ENCODE measurements at regions not wholly inside any gene's neighbourhood (a gene's known extent, or its start where the extent isn't known, plus 50 kb on each side); places are given as distances from the start of the nearest gene placed in this dataset.

DNA sequence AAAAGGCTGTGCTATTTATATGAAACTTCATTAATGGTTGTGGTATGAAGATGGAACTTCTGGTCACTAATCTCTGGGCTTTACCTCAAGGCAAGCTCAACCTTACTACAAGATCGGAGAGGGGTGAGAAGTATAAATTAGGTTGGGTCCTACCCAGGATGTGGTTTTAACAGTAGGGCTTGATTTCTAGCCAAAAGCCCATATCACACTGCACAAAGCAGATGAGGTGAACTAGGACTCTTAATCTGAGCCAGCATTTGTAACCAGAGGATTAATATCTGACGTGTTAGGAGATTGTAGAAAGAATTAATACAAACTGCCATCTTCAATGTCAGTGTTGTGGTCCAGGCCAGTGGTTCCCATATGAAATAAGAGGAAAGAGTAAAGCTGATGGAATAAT is 86.4 kb upstream of the RGPD4 start:
- H3K4me3 Mint-ChIP-seq, result no peak overlapping the region
- Histone ChIP-seq H3K4me3 (ENCODE audit: control extremely low read depth in 1 of 5, extremely low read depth in 1 of 5, insufficient read depth in 1 of 5, low read depth in 2 of 5, low read length in 4 of 5) (no peak overlapping the region), H3K27me3 (replicated peaks in 1 of 4; ENCODE audit: control extremely low read depth in 1 of 4, control insufficient read depth in 3 of 4, insufficient read depth in 4 of 4, low read length in 3 of 4) (no peaks in the 10 kb centered on the region), H3K9me3 (ENCODE audit: control extremely low read depth in 1 of 3, control insufficient read depth in 2 of 3, insufficient read depth in 1 of 3, low read length in 2 of 3) (no peaks in the 10 kb centered on the region), H3K79me2 (ENCODE audit: control insufficient read depth, insufficient read depth, low read length) (no peaks in the 10 kb centered on the region), H3K4me1 (ENCODE audit: control insufficient read depth in 2 of 2, insufficient read depth in 2 of 2, low read length in 2 of 2) (no peaks in the 10 kb centered on the region), H2AFZ (ENCODE audit: insufficient read depth, low read depth, low read length, poor library complexity, severe bottlenecking) (no peak overlapping the region), H4K20me1 (ENCODE audit: control insufficient read depth, insufficient read depth, low read length, poor library complexity, severe bottlenecking) (no peaks in the 10 kb centered on the region), H3K9ac (ENCODE audit: low read length) (no peak overlapping the region), H3K4me2 (replicated peaks; ENCODE audit: low read depth, low read length, poor library complexity, severe bottlenecking) (no peak overlapping the region), H3K36me3 (replicated peaks in 1 of 2; ENCODE audit: control extremely low read depth in 1 of 2, control insufficient read depth in 1 of 2, extremely low read depth in 1 of 2, insufficient read depth in 2 of 2, low read length in 1 of 2) (no peaks in the 10 kb centered on the region), H3K27ac (ENCODE audit: low read length in 2 of 2) (no peak overlapping the region)
- WGBS (ENCODE audit: insufficient coverage), result 0% methylated on average over 1 of the region's 2 CpGs
- CTCF ChIA-PET, result no interaction called here
- intact Hi-C loops (cut with micrococcal nuclease), result no loop called here
- H3K27ac Mint-ChIP-seq, result no peak overlapping the region
- no peak for TF ChIP-seq EZH2 (IDR thresholded peaks at IDR 0.05; ENCODE audit: borderline replicate concordance, insufficient read depth, low read depth, low read length, poor library complexity, severe bottlenecking)
- TF ChIP-seq, protein P1, sequence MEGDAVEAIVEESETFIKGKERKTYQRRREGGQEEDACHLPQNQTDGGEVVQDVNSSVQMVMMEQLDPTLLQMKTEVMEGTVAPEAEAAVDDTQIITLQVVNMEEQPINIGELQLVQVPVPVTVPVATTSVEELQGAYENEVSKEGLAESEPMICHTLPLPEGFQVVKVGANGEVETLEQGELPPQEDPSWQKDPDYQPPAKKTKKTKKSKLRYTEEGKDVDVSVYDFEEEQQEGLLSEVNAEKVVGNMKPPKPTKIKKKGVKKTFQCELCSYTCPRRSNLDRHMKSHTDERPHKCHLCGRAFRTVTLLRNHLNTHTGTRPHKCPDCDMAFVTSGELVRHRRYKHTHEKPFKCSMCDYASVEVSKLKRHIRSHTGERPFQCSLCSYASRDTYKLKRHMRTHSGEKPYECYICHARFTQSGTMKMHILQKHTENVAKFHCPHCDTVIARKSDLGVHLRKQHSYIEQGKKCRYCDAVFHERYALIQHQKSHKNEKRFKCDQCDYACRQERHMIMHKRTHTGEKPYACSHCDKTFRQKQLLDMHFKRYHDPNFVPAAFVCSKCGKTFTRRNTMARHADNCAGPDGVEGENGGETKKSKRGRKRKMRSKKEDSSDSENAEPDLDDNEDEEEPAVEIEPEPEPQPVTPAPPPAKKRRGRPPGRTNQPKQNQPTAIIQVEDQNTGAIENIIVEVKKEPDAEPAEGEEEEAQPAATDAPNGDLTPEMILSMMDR (IDR thresholded peaks at IDR 0.05), result no peak
- POLR2A ChIA-PET, result no interaction called here
- no peak for DNase-seq
- no peaks in the 10 kb centered on the region for H3K9me3 Mint-ChIP-seq (ENCODE audit: insufficient read depth)
- no peak for ATAC-seq (ENCODE audit: low read depth)
- H3K4me1 Mint-ChIP-seq, result no peaks in the 10 kb centered on the region
- H3K27me3 Mint-ChIP-seq, result no peaks in the 10 kb centered on the region

DNA sequence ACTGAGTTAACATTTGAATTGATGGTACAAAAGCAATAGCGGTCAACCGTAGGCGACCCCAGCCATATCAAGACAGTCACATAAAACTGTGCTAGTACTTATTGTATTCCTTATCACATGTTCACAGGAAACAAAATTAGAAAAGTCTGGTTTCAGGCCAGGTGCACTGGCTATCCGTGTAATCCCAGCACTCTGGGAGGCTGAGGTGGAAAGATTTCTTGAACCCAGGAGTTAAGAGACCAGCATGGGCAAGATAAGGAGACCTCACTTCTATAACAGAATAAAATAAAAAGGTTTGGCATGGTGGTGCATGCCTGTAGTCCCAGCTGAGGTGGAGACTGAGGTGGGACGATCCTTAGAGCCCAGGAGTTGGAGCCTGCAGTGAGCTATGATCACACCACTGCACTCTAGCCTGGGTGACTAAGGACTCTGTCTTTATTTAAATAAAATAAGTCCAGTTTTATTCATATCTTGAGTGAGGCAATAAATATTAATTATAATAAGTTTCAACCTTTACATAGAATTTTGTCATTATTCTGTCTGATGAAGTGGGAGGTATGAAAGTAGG is 84.1 kb upstream of the RGPD4 start:
- H3K4me1 ChIP-seq (ENCODE audit: control insufficient read depth in 2 of 2, insufficient read depth in 2 of 2, low read length in 2 of 2), result no peaks in the 10 kb centered on the region
- ATAC-seq (ENCODE audit: low read depth) (no peak), DNase-seq (no peak)
- Mint-ChIP-seq H3K4me3 (no peak overlapping the region), H3K4me1 (no peaks in the 10 kb centered on the region), H3K27me3 (no peaks in the 10 kb centered on the region), H3K27ac (no peak overlapping the region), H3K9me3 (ENCODE audit: insufficient read depth) (no peaks in the 10 kb centered on the region)
- no peak overlapping the region for H3K9ac ChIP-seq (ENCODE audit: low read length)
- intact Hi-C loops (cut with micrococcal nuclease), result no loop called here
- WGBS (ENCODE audit: insufficient coverage), result no CpG with 5 or more reads among the region's 5 CpGs
- no peak overlapping the region for H3K27ac ChIP-seq (ENCODE audit: low read length in 2 of 2)
- no peaks in the 10 kb centered on the region for H3K9me3 ChIP-seq (ENCODE audit: control extremely low read depth in 1 of 3, control insufficient read depth in 2 of 3, insufficient read depth in 1 of 3, low read length in 2 of 3)
- H3K27me3 ChIP-seq (replicated peaks in 1 of 4; ENCODE audit: control extremely low read depth in 1 of 4, control insufficient read depth in 3 of 4, insufficient read depth in 4 of 4, low read length in 3 of 4), result no peaks in the 10 kb centered on the region
- ChIA-PET POLR2A (no interaction called here), CTCF (no interaction called here)
- no peaks in the 10 kb centered on the region for H3K36me3 ChIP-seq (replicated peaks in 1 of 2; ENCODE audit: control extremely low read depth in 1 of 2, control insufficient read depth in 1 of 2, extremely low read depth in 1 of 2, insufficient read depth in 2 of 2, low read length in 1 of 2)
- TF ChIP-seq, protein P1 (IDR thresholded peaks at IDR 0.05), result no peak
- no peak for TF ChIP-seq EZH2 (IDR thresholded peaks at IDR 0.05; ENCODE audit: borderline replicate concordance, insufficient read depth, low read depth, low read length, poor library complexity, severe bottlenecking)
- no peak overlapping the region for H3K4me3 ChIP-seq (ENCODE audit: control extremely low read depth in 1 of 5, extremely low read depth in 1 of 5, insufficient read depth in 1 of 5, low read depth in 2 of 5, low read length in 4 of 5)
- no peaks in the 10 kb centered on the region for H4K20me1 ChIP-seq (ENCODE audit: control insufficient read depth, insufficient read depth, low read length, poor library complexity, severe bottlenecking)
- H3K79me2 ChIP-seq (ENCODE audit: control insufficient read depth, insufficient read depth, low read length), result no peaks in the 10 kb centered on the region
- no peak overlapping the region for H3K4me2 ChIP-seq (replicated peaks; ENCODE audit: low read depth, low read length, poor library complexity, severe bottlenecking)
- H2AFZ ChIP-seq (ENCODE audit: insufficient read depth, low read depth, low read length, poor library complexity, severe bottlenecking), result no peak overlapping the region

All from B cell (primary cell).